ENCODE measurements at regions not wholly inside any gene's neighbourhood (a gene's known extent, or its start where the extent isn't known, plus 50 kb on each side); places are given as distances from the start of the nearest gene placed in this dataset.

DNA sequence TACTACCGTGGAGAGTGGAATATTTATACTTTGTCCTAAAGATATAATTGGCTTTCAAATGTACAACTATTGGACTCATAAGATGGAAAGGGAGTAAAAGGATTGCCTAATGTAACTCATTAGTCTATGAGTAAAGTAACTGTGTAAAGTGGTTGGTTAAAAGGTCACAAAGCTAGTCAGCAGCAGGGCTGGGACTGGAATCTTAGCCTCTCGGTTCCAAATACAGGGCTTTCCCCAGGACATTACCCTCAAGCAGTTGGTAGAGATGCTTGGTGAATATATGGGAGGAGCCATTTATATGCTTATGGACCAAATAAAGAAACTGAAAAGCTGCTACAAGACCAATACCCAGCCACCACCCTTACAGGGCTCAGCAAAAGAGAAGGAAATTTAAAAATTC is 283.7 kb downstream of the HLX start:
- TF ChIP-seq, protein P1, sequence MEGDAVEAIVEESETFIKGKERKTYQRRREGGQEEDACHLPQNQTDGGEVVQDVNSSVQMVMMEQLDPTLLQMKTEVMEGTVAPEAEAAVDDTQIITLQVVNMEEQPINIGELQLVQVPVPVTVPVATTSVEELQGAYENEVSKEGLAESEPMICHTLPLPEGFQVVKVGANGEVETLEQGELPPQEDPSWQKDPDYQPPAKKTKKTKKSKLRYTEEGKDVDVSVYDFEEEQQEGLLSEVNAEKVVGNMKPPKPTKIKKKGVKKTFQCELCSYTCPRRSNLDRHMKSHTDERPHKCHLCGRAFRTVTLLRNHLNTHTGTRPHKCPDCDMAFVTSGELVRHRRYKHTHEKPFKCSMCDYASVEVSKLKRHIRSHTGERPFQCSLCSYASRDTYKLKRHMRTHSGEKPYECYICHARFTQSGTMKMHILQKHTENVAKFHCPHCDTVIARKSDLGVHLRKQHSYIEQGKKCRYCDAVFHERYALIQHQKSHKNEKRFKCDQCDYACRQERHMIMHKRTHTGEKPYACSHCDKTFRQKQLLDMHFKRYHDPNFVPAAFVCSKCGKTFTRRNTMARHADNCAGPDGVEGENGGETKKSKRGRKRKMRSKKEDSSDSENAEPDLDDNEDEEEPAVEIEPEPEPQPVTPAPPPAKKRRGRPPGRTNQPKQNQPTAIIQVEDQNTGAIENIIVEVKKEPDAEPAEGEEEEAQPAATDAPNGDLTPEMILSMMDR (IDR thresholded peaks at IDR 0.05) = no peak
- H3K4me3 Mint-ChIP-seq (ENCODE audit: unreplicated experiment) = no peak overlapping the region
- no peak for DNase-seq (ENCODE audit: low spot score)
- H3K4me1 Mint-ChIP-seq (ENCODE audit: low read depth) = no peaks in the 10 kb centered on the region
- peaks cover 13% of the 10 kb centered on the region for H3K27me3 Mint-ChIP-seq (ENCODE audit: low read depth)
- peaks cover 3% of the 10 kb centered on the region for H3K9me3 Mint-ChIP-seq (ENCODE audit: low read depth)
- no peak overlapping the region for H3K27ac Mint-ChIP-seq (ENCODE audit: unreplicated experiment)
- no peaks in the 10 kb centered on the region for H3K36me3 Mint-ChIP-seq (ENCODE audit: low read depth)

DNA sequence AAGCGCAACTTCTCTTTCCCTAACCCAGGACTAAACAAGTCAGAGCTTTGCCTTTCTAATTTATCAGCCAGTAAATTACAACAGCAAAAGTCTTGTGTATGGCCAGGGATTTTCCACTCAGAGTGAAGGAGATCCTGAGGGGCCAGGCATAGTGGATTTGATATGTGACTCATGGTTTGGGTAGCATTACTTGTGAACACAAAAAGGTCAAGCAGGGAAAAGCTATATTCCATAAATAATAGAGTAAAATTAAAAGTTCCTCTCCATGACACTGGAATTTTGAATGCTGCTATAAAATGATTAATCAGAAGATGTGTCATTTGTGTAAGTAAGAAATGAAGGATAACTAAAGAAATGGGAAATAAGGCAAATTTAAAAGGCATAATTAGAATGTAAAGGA is 284.8 kb downstream of the HLX start:
- peaks cover 3% of the 10 kb centered on the region for H3K9me3 Mint-ChIP-seq (ENCODE audit: low read depth)
- no peak overlapping the region for H3K27ac Mint-ChIP-seq (ENCODE audit: unreplicated experiment)
- no peak for DNase-seq (ENCODE audit: low spot score)
- H3K27me3 Mint-ChIP-seq (ENCODE audit: low read depth) = peaks cover 13% of the 10 kb centered on the region
- TF ChIP-seq, protein P1 (IDR thresholded peaks at IDR 0.05) = no peak
- H3K4me1 Mint-ChIP-seq (ENCODE audit: low read depth) = no peaks in the 10 kb centered on the region
- H3K4me3 Mint-ChIP-seq (ENCODE audit: unreplicated experiment) = no peak overlapping the region
- H3K36me3 Mint-ChIP-seq (ENCODE audit: low read depth) = no peaks in the 10 kb centered on the region

DNA sequence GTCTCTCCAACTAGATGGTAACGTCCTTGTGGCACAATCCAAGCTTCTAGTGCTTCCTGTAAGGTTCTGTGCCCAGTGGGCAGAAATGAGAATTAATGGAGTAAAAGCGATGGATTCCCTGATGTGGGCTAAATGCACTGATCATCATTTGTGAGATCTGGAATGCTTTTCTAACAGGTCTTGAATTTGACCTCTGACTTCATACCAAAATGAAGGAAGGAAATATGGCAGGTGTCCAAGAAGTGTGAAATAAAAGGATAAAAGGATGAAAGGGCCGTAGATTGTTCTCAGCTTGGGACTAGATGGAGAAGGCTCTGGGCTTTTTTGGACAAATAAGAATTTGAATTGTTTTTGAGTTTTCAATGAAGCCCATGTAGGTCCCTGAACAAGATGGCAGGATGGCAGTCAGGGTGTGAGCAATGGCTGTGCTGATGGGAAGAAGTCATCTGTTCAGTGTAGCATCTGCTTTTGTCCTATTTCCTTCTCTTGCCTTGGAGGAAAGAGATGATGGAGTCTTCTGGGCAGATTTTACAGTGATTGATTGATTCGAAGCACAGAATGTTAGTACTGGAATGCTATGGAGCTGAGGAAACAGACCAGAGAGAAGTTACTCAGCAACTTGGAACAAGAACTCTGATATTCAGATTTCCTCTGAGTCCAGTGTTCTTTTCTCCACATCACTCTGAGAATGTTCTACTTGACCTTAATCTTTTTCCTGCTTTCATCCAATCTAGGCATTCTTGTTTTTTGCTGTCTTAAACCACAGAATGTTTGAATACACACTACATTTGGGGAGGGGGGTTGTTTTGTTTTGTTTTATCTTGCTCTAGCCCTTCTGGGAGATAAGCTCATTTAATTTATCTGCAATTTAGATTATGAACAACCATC is 286.0 kb downstream of the HLX start:
- peaks cover 3% of the 10 kb centered on the region for H3K9me3 Mint-ChIP-seq (ENCODE audit: low read depth)
- H3K27me3 Mint-ChIP-seq (ENCODE audit: low read depth) = peaks cover 13% of the 10 kb centered on the region
- H3K27ac Mint-ChIP-seq (ENCODE audit: unreplicated experiment) = no peak overlapping the region
- TF ChIP-seq, protein P1 (IDR thresholded peaks at IDR 0.05) = no peak
- no peak overlapping the region for H3K4me3 Mint-ChIP-seq (ENCODE audit: unreplicated experiment)
- DNase-seq (ENCODE audit: low spot score) = no peak
- H3K4me1 Mint-ChIP-seq (ENCODE audit: low read depth) = peaks cover 3% of the 10 kb centered on the region
- H3K36me3 Mint-ChIP-seq (ENCODE audit: low read depth) = no peaks in the 10 kb centered on the region

DNA sequence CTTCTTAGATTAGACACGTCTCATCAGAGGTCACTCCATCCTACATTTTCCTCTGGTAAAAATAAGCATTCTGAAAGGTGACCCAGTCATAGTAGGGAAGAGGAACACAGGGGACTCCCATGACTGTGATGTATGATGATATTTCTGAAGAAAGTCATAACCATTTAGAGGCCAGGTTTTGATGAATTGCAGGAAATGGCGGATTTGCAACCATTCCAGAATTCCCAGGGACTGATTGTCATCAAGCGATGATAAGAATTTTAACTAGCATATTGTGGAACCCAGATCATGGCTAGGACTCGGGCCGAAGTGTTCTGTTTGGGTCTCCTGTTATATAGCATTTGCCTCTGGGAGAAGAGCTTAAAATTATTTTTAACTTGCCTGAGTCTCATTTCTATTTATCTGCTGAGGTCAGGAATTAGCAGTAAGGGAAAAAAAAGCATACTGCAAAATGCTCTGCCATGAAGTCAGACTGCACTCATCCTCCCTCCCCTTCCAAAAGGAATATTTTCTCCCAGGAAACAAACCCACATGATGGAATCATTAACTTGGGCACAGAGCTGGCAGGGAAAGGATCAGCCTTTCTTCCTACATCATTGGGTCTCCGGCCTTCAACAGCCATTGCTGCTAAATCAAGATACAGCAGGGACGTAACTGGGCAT is 286.7 kb downstream of the HLX start:
- no peak for DNase-seq (ENCODE audit: low spot score)
- H3K4me3 Mint-ChIP-seq (ENCODE audit: unreplicated experiment) = no peak overlapping the region
- H3K9me3 Mint-ChIP-seq (ENCODE audit: low read depth) = peaks cover 3% of the 10 kb centered on the region
- peaks cover 13% of the 10 kb centered on the region for H3K27me3 Mint-ChIP-seq (ENCODE audit: low read depth)
- peaks cover 3% of the 10 kb centered on the region for H3K4me1 Mint-ChIP-seq (ENCODE audit: low read depth)
- TF ChIP-seq, protein P1 (IDR thresholded peaks at IDR 0.05) = no peak
- H3K36me3 Mint-ChIP-seq (ENCODE audit: low read depth) = no peaks in the 10 kb centered on the region
- no peak overlapping the region for H3K27ac Mint-ChIP-seq (ENCODE audit: unreplicated experiment)

DNA sequence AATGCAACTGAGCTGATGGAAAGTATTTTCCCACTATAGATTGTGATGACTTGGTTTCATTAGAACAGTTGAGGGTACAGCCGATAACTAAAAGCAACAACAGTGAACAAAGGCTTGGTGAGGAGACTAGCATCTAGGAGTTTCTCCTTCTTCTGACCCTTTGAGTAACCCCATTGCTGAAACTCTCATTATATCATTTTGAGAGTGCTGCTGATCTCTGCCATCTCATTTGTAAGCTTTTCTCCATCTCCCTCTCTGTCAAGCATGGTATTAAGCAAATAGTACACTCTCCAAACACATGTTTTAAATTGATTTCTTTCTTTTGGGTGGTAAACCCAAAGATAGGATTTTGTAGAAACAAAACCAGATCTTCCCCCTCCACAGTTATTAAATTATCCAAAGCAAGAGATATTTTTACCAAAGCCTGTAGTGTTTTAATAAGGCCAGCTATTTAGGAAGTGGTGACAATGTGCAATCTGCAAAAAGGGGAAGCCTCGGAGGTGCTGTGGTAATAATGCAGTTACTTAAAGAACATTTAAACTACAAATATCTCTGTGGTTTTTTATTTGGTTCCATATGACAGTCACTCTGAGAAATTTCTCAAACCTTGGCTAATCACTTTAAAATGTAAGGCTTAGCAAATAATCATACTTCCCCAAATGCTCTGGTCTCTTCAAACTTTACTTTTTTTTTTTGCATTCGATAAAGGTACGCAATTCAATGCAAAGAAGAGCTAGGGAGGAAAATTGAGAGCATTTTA is 287.5 kb downstream of the HLX start:
- no peak overlapping the region for H3K27ac Mint-ChIP-seq (ENCODE audit: unreplicated experiment)

More for the DNA sequence above, 287.5 kb downstream of the HLX start:
- Mint-ChIP-seq H3K4me1 (ENCODE audit: low read depth) (peaks cover 3% of the 10 kb centered on the region), H3K36me3 (ENCODE audit: low read depth) (no peaks in the 10 kb centered on the region), H3K27me3 (ENCODE audit: low read depth) (peaks cover 13% of the 10 kb centered on the region), H3K9me3 (ENCODE audit: low read depth) (peaks cover 9% of the 10 kb centered on the region), H3K4me3 (ENCODE audit: unreplicated experiment) (no peak overlapping the region)
- TF ChIP-seq, protein P1 (IDR thresholded peaks at IDR 0.05) = no peak
- DNase-seq (ENCODE audit: low spot score) = no peak
